Brain microvascular endothelial cell (primary cell): ENCODE measurements at regions not wholly inside any gene's neighbourhood (a gene's known extent, or its start where the extent isn't known, plus 50 kb on each side); places are given as distances from the start of the nearest gene placed in this dataset.

ENCODE experiments used
- DNase-seq: peaks from one replicate; pipeline ENCODE4 v3.0.0-alpha.2; 2020
- H3K27ac ChIP-seq: fragments of 250-450 bp; sonication (Bioruptor Pico); 2 replicates; pipeline ENCODE4 v1.5.1; 2020; ENCODE audit warnings: mild to moderate bottlenecking, moderate library complexity
- H3K27me3 ChIP-seq: fragments of 250-450 bp; sonication (Bioruptor Pico); replicated peaks from 2 replicates; pipeline ENCODE4 v1.5.1; 2020; ENCODE audit warnings: mild to moderate bottlenecking
- H3K36me3 ChIP-seq: fragments of 250-450 bp; sonication (Bioruptor Pico); replicated peaks from 2 replicates; pipeline ENCODE4 v1.5.1; 2020; ENCODE audit warnings: mild to moderate bottlenecking
- H3K4me3 ChIP-seq: 2 replicates; pipeline ENCODE4 v1.5.1; 2011; ENCODE audit warnings: low read depth, mild to moderate bottlenecking, control low read depth, low read length, moderate library complexity
- in situ Hi-C: cut with HindIII; loops from 2 replicates; pipeline ENCODE4 v1.10.0; 2017; ENCODE audit warnings: low sequenced_read_pairs, low pct_ligation_motif_present
- TF ChIP-seq, protein P1 (sequence below): IDR thresholded peaks from 2 replicates; pipeline ENCODE4 v1.5.1; 2011; ENCODE audit warnings: low read depth, mild to moderate bottlenecking, moderate library complexity, low read length, control low read depth, inconsistent platforms; ENCODE audit errors: missing control alignments

DNA sequence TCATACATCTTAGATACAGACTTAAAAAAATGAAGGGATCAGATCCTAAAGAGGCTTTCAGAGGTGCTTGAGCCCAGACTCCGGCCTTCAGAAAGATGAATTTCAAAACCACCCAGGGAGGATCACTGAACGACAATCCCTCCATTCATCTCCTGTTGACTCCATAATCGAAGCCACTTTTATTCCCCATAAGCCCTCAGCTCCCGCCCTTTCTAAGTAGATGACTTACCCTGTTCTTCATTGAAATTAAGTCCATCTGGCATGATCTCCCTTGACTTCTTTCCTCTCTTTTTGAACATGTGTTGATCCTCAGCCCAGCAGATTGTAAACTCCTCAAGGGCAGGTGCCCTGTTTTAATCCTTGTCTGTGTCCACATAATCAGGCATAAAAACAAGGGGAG, 50.8 kb upstream of the ASTN2 start:
- no peaks in the 10 kb centered on the region for H3K27me3 ChIP-seq
- H3K4me3 ChIP-seq, result no peak overlapping the region
- H3K27ac ChIP-seq, result no peak overlapping the region
- no peaks in the 10 kb centered on the region for H3K36me3 ChIP-seq
- TF ChIP-seq, protein P1, sequence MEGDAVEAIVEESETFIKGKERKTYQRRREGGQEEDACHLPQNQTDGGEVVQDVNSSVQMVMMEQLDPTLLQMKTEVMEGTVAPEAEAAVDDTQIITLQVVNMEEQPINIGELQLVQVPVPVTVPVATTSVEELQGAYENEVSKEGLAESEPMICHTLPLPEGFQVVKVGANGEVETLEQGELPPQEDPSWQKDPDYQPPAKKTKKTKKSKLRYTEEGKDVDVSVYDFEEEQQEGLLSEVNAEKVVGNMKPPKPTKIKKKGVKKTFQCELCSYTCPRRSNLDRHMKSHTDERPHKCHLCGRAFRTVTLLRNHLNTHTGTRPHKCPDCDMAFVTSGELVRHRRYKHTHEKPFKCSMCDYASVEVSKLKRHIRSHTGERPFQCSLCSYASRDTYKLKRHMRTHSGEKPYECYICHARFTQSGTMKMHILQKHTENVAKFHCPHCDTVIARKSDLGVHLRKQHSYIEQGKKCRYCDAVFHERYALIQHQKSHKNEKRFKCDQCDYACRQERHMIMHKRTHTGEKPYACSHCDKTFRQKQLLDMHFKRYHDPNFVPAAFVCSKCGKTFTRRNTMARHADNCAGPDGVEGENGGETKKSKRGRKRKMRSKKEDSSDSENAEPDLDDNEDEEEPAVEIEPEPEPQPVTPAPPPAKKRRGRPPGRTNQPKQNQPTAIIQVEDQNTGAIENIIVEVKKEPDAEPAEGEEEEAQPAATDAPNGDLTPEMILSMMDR, result no peak
- in situ Hi-C loops, result no loop called here
- no peak for DNase-seq

DNA sequence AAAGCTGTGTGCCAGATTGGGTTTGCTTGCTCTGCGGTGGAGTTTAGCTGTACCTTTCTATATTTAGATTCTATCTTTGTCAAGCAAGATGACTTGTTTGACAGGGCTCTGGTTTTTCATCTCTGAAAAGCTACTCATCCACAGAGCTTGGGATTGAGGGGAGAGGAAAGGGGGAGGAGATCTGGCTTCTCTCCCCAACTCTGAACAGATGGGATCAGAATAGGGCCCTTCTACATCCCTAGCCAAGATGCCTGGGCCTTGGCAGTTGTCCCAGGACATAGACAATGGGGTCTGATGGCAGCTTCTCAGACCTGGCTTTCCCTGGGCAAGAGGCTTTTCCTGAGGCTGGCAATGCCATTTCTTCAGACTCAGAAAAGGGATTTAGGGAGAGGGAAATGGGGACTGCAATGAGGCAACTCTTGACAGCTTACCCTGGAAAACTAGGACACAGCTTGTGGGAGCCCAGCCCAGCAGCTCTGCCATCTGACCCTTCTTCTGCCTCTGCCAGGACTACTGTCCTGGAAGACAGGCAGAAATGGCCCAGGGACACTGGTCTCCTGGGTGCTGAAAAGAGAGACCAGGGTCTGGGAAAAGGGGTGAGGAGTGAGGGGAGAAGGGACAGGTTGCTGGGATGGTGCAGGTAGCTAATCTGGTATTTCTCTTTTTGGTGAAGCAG, 50.2 kb upstream of the ASTN2 start:
- DNase-seq, result no peak
- H3K27ac ChIP-seq, result no peak overlapping the region
- no peaks in the 10 kb centered on the region for H3K36me3 ChIP-seq
- in situ Hi-C loops, result no loop called here
- TF ChIP-seq, protein P1, result no peak
- no peak overlapping the region for H3K4me3 ChIP-seq
- no peaks in the 10 kb centered on the region for H3K27me3 ChIP-seq
